Prostate gland (tissue), 2 donors: ENCODE measurements at regions not wholly inside any gene's neighbourhood (a gene's known extent, or its start where the extent isn't known, plus 50 kb on each side); places are given as distances from the start of the nearest gene placed in this dataset.

ENCODE experiments used
- DNase-seq: peaks from one replicate; pipeline ENCODE4 v3.0.0-alpha.2; 2019; ENCODE audit warnings: low spot score
- H3K27ac ChIP-seq, 2 donors: fragments of 200-600 bp; sonication (generic); 2 replicates each; pipeline ENCODE4 v1.5.1; 2017 to 2019
- H3K27me3 ChIP-seq: fragments of 200-600 bp; sonication (generic); replicated peaks from 2 replicates; pipeline ENCODE4 v1.5.1; 2019; ENCODE audit not compliant: insufficient read depth
- H3K36me3 ChIP-seq, 2 donors: fragments of 200-600 bp; sonication (generic); 1 replicate in 1 of 2; 2 replicates in 1 of 2; pipeline versions ENCODE4 v1.5.1 to v1.8.1; 2017 to 2019
- H3K4me1 ChIP-seq: fragments of 200-600 bp; sonication (generic); replicated peaks from 2 replicates; pipeline ENCODE4 v1.5.1; 2019
- H3K4me3 ChIP-seq, 2 donors: fragments of 200-600 bp; sonication (generic); 2 replicates each; pipeline ENCODE4 v1.5.1; 2017 to 2019
- H3K9me3 ChIP-seq: fragments of 200-600 bp; sonication (generic); 2 replicates; pipeline ENCODE4 v1.5.1; 2017
- POLR2A ChIP-seq: fragments of 450-650 bp; IDR thresholded peaks from one replicate; pipeline ENCODE4 v1.6.1; 2016; ENCODE audit warnings: antibody characterized with exemption, mild to moderate bottlenecking
- POLR2AphosphoS5 ChIP-seq: sonication (generic); formaldehyde crosslinking; IDR thresholded peaks from one replicate; pipeline ENCODE4 v1.6.1; 2017; ENCODE audit warnings: antibody characterized with exemption
- WGBS: methylation state at CpG from one replicate; pipeline ENCODE4 v1.1.5; 2018; 5-methylcytosine and 5-hydroxymethylcytosine counted together
- intact Hi-C: fragments of 100-400 bp; cut with DNase I; formaldehyde crosslinking; loops from one replicate; pipeline ENCODE4 v1.14.2; 2022
- TF ChIP-seq, protein P1 (sequence below), 4 experiments: fragments of 200-600 bp in 2 of 4; fragments of 450-650 bp in 2 of 4; sonication (generic) in 2 of 4; IDR thresholded peaks; 1 replicate in 3 of 4; 2 replicates in 1 of 4; pipeline ENCODE4 v1.5.1; 2016 to 2019; ENCODE audit warnings: antibody characterized with exemption in 4 of 4, mild to moderate bottlenecking in 2 of 4, moderate library complexity in 2 of 4

DNA sequence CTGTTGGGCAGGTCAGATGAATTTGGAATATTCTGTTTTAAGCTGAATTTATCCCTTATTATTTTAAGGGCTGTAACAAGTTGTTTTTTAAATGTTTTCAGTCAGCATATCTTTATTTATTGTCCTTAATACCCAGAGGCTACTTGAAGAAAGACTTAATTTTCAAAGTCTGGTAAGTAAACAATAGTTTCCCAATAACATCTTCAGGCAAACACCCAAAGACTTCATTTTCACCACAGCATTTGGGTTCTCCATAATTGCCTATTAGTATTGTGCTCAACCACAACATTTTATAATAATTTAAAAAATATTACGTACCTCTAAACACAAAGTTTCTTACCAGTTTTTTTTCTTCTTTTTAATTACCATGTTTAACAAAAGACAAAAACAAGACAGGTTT lies 60.0 kb upstream of the MKLN1 start:
- WGBS: 59% methylated on average over 1 of the region's 1 CpG
- Histone ChIP-seq H3K9me3 (no peaks in the 10 kb centered on the region), H3K36me3 (no peaks in the 10 kb centered on the region), H3K4me1 (no peaks in the 10 kb centered on the region), H3K4me3 (no peak overlapping the region), H3K27me3 (no peaks in the 10 kb centered on the region), H3K27ac (no peak overlapping the region)
- DNase-seq: no peak
- intact Hi-C loops: no loop called here
- no peak for TF ChIP-seq POLR2AphosphoS5
- TF ChIP-seq, protein P1, sequence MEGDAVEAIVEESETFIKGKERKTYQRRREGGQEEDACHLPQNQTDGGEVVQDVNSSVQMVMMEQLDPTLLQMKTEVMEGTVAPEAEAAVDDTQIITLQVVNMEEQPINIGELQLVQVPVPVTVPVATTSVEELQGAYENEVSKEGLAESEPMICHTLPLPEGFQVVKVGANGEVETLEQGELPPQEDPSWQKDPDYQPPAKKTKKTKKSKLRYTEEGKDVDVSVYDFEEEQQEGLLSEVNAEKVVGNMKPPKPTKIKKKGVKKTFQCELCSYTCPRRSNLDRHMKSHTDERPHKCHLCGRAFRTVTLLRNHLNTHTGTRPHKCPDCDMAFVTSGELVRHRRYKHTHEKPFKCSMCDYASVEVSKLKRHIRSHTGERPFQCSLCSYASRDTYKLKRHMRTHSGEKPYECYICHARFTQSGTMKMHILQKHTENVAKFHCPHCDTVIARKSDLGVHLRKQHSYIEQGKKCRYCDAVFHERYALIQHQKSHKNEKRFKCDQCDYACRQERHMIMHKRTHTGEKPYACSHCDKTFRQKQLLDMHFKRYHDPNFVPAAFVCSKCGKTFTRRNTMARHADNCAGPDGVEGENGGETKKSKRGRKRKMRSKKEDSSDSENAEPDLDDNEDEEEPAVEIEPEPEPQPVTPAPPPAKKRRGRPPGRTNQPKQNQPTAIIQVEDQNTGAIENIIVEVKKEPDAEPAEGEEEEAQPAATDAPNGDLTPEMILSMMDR (IDR thresholded peaks at IDR 0.05): no peak
- TF ChIP-seq POLR2A: no peak

DNA sequence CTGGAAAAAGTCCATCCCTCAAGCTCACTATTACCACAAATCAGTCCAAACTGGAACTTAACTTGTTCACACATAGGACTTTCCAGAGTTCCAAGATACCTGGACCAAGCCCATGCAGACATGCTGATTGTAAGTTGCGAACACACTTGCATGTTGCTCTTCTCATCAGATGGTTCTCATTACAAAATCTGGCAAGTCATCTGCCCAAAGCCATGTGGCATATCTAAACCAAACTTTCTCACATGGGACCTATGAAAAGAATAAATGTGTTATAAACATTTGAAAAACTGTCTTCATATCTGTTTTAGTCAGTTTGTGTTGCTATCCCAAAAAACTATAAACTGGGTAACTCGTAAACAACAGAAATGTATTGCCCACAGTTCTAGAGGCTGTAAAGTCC lies 58.8 kb upstream of the MKLN1 start:
- H3K27me3 ChIP-seq: no peaks in the 10 kb centered on the region
- no peak overlapping the region for H3K4me3 ChIP-seq
- TF ChIP-seq POLR2AphosphoS5: no peak
- no peak for TF ChIP-seq POLR2A
- TF ChIP-seq, protein P1 (IDR thresholded peaks at IDR 0.05): no peak
- no peaks in the 10 kb centered on the region for H3K4me1 ChIP-seq
- intact Hi-C loops: no loop called here
- WGBS: 85% methylated on average over 2 of the region's 2 CpGs
- H3K36me3 ChIP-seq: no peaks in the 10 kb centered on the region
- no peak for DNase-seq
- H3K9me3 ChIP-seq: no peaks in the 10 kb centered on the region
- H3K27ac ChIP-seq: no peak overlapping the region

DNA sequence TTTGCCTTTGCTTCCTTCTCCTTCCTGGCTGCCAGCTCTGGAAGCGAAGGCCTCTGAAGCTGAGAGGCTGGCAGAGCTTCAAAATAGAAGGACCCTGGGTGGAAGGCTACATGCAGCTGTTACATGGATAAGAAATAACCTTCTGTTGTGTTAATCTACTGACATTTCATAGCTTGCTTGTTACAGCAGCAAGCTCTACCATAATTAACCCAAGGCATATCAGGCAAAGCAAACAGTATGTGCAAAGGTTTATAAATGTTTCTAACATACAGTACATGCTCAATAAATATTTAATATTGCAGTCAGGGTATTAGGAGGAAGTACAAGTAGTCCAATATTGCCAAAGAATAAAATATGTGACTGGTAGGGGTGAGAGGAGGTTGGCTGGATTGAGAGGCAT lies 55.6 kb upstream of the MKLN1 start:
- Histone ChIP-seq H3K4me1 (no peaks in the 10 kb centered on the region), H3K4me3 (no peak overlapping the region), H3K27ac (no peak overlapping the region), H3K36me3 (no peaks in the 10 kb centered on the region), H3K9me3 (no peaks in the 10 kb centered on the region), H3K27me3 (no peaks in the 10 kb centered on the region)
- no peak for DNase-seq
- intact Hi-C loops: no loop called here
- TF ChIP-seq POLR2AphosphoS5: no peak
- TF ChIP-seq, protein P1 (IDR thresholded peaks at IDR 0.05): no peak
- WGBS: 94% methylated on average over 1 of the region's 1 CpG

DNA sequence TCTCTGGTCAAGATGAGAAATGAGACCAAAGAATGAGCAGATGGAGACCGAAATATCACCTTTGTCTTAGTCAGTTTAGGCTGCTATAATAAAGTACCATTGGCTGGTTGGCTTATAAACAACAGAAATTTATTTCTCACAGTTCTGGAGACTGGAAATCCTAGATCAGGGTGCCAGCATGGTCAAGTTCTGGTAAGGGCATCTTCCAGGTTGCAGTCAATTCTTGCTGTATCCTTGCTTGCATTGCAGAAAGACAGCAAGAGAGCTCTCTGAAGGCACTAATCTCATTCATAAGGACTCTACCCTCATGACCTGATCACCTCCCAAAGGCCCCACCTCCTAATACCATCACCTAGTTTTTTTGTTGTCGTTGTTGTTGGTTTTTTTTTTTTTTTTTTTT lies 52.7 kb upstream of the MKLN1 start:
- Histone ChIP-seq H3K27ac (no peak overlapping the region), H3K4me1 (no peaks in the 10 kb centered on the region), H3K9me3 (no peaks in the 10 kb centered on the region), H3K36me3 (no peaks in the 10 kb centered on the region), H3K27me3 (no peaks in the 10 kb centered on the region), H3K4me3 (no peak overlapping the region)
- intact Hi-C loops: no loop called here
- no peak for DNase-seq
- TF ChIP-seq, protein P1 (IDR thresholded peaks at IDR 0.05): no peak
- TF ChIP-seq POLR2AphosphoS5: no peak
- TF ChIP-seq POLR2A: no peak
- WGBS: 79% methylated on average over 2 of the region's 2 CpGs

DNA sequence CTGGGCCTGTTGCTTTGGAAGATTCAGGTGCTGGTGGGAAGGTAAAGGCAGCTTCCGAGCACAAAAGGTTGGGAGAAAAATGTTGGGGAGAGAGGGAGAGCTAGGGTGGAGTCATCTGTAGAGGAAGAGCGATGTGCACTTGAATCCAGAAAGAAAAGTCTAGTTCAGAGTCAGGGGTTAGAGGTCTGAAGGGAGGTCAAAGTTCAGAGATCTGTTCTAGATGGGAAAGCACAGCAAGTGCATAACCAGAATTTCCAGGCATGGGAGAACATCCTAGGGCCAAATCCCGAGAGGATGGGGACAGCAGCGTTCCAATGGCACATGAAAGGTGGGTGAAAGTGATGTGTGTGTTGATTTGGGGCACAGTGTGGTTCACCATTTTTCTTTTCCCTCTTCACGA lies 51.5 kb upstream of the MKLN1 start:
- H3K4me3 ChIP-seq: no peak overlapping the region
- H3K9me3 ChIP-seq: no peaks in the 10 kb centered on the region
- TF ChIP-seq POLR2A (no peak), POLR2AphosphoS5 (no peak)
- TF ChIP-seq, protein P1 (IDR thresholded peaks at IDR 0.05): no peak
- DNase-seq: no peak
- no peak overlapping the region for H3K27ac ChIP-seq
- intact Hi-C loops: no loop called here
- no peaks in the 10 kb centered on the region for H3K27me3 ChIP-seq
- no peaks in the 10 kb centered on the region for H3K36me3 ChIP-seq
- 90% methylated on average over 5 of the region's 5 CpGs for WGBS
- H3K4me1 ChIP-seq: no peaks in the 10 kb centered on the region
